GM12891 (cell line): ENCODE measurements at regions not wholly inside any gene's neighbourhood (a gene's known extent, or its start where the extent isn't known, plus 50 kb on each side); places are given as distances from the start of the nearest gene placed in this dataset.

Experiments used
- POLR2A ChIP-seq: IDR thresholded peaks from 2 replicates; pipeline ENCODE4 v1.6.1; 2011; ENCODE audit warnings: low read depth, low read length, control low read depth
- POLR2AphosphoS5 ChIP-seq: IDR thresholded peaks from 2 replicates; pipeline ENCODE4 v1.6.1; 2011; ENCODE audit warnings: low read depth, low read length, control low read depth
- TAF1 ChIP-seq: IDR thresholded peaks from 2 replicates; pipeline ENCODE4 v1.6.1; 2011; ENCODE audit warnings: low read depth, low read length, control low read depth

DNA sequence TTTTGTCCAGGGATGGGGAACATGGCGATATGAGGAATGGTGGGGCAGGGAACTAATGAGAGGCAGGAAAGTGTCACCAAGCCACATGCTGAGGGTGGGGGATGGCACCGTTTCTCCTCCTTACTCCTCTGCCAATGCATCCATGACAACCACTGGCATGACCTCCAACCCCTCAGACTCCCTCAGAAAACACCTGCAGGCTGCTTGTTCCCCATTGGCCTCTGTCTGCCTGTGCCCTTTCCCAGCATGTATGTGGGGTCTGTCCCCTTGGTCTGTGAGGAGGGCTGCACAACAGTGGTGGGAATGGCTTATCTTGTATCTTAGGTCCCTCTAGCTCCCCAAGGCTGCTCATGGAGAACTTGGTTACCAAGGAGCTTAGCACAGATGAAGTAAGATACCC lies 137.2 kb upstream of the NGF start:
- no peak for TF ChIP-seq POLR2A
- no peak for TF ChIP-seq POLR2AphosphoS5
- TF ChIP-seq TAF1: no peak
